Tongue (tissue), 2 donors: ENCODE measurements at regions not wholly inside any gene's neighbourhood (a gene's known extent, or its start where the extent isn't known, plus 50 kb on each side); places are given as distances from the start of the nearest gene placed in this dataset. TPM values are rescaled to one million over a fixed set of nuclear protein-coding genes. Genes with fewer than 3 reads are reported as not detected.

ENCODE experiments used
- DNase-seq: peaks from one replicate; pipeline ENCODE4 v3.0.0-alpha.2; 2015
- small RNA-seq: library from RNA; depleted of rRNA; stranded (forward); fragments of <200 nt; gene quantifications from one replicate; pipeline ENCODE3, GENCODE V24; 2014; ENCODE audit warnings: low replicate concordance

- no peak for DNase-seq
Observed at GRCh38 chr3:25362118-25362517, 65.9 kb upstream of the RARB start.

GRCh38 chr3:25365636-25366035 is 62.4 kb upstream of the RARB start:
- no peak for DNase-seq

GRCh38 chr3:25367025-25367424 is 61.0 kb upstream of the RARB start:
- no peak for DNase-seq

- DNase-seq: no peak
Observed at GRCh38 chr3:25372167-25372566, 55.9 kb upstream of the RARB start.

- no peak for DNase-seq
Observed at GRCh38 chr3:25376340-25376739, 51.7 kb upstream of the RARB start.

GRCh38 chr3:25377042-25377441 is 51.0 kb upstream of the RARB start:
- DNase-seq: no peak

Small RNA genes in the stretch of these regions (small RNA-seq; reads per million reads assigned to genes)
- gene RN7SL216P (not detected), gene RNA5SP125 (not detected), gene RNA5SP126 (not detected)
